CD4-positive, alpha-beta T cell treated with Interleukin-21 for 1 hour (primary cell): ENCODE measurements at regions not wholly inside any gene's neighbourhood (a gene's known extent, or its start where the extent isn't known, plus 50 kb on each side); places are given as distances from the start of the nearest gene placed in this dataset.

Source experiments
- DNase-seq: peaks from one replicate; pipeline ENCODE4 v3.0.0-alpha.2; 2020

- DNase-seq, result no peak
Measured at GRCh38 chr2:82852787-82853186, 1606.3 kb downstream of the SUCLG1 start.

GRCh38 chr2:82848285-82848684, 1610.8 kb downstream of the SUCLG1 start:
- no peak for DNase-seq

- no peak for DNase-seq
Measured at GRCh38 chr2:82839036-82839435, 1620.0 kb downstream of the SUCLG1 start.

- no peak for DNase-seq
Measured at GRCh38 chr2:82837588-82838304, 1621.3 kb downstream of the SUCLG1 start.

GRCh38 chr2:82834893-82835292, 1624.2 kb downstream of the SUCLG1 start:
- DNase-seq, result no peak

- no peak for DNase-seq
Measured at GRCh38 chr2:82827426-82827825, 1631.7 kb downstream of the SUCLG1 start.

GRCh38 chr2:82826437-82826836, 1632.6 kb downstream of the SUCLG1 start:
- no peak for DNase-seq

GRCh38 chr2:82825410-82826090, 1633.5 kb downstream of the SUCLG1 start:
- DNase-seq, result no peak

GRCh38 chr2:82823892-82824291, 1635.2 kb downstream of the SUCLG1 start:
- DNase-seq, result no peak

- DNase-seq, result no peak
Measured at GRCh38 chr2:82819951-82820350, 1639.1 kb downstream of the SUCLG1 start.

- no peak for DNase-seq
Measured at GRCh38 chr2:82814146-82814545, 1644.9 kb downstream of the SUCLG1 start.

GRCh38 chr2:82811946-82812345, 1647.1 kb downstream of the SUCLG1 start:
- no peak for DNase-seq

- DNase-seq, result no peak
Measured at GRCh38 chr2:82803307-82803706, 1655.8 kb downstream of the SUCLG1 start.

- no peak for DNase-seq
Measured at GRCh38 chr2:82797469-82797868, 1661.6 kb downstream of the SUCLG1 start.

- no peak for DNase-seq
Measured at GRCh38 chr2:82796132-82796531, 1662.9 kb downstream of the SUCLG1 start.

GRCh38 chr2:82795446-82795845, 1663.6 kb downstream of the SUCLG1 start:
- DNase-seq, result no peak

- no peak for DNase-seq
Measured at GRCh38 chr2:82793711-82794435, 1665.2 kb downstream of the SUCLG1 start.

GRCh38 chr2:82792316-82792715, 1666.8 kb downstream of the SUCLG1 start:
- no peak for DNase-seq

GRCh38 chr2:82790206-82791021, 1668.7 kb downstream of the SUCLG1 start:
- no peak for DNase-seq

GRCh38 chr2:82789851-82790205, 1669.3 kb downstream of the SUCLG1 start:
- DNase-seq, result no peak

GRCh38 chr2:82781176-82781915, 1677.7 kb downstream of the SUCLG1 start:
- no peak for DNase-seq

- no peak for DNase-seq
Measured at GRCh38 chr2:82780050-82780449, 1679.0 kb downstream of the SUCLG1 start.
